ENCODE measurements at regions not wholly inside any gene's neighbourhood (a gene's known extent, or its start where the extent isn't known, plus 50 kb on each side); places are given as distances from the start of the nearest gene placed in this dataset.
"Not testable (repeated sequence)": the region's sequence is repeated elsewhere in the genome, so short reads cannot be mapped to it uniquely, and the experiment has no call there.

GRCh38 chr6:163706500-163707087, 292.1 kb downstream of the QKI start:
- H3K27me3 ChIP-seq: no peaks in the 10 kb centered on the region
- in situ Hi-C loops (cut with MboI; ENCODE audit: low pct_ligation_motif_present in 1 of 4, low pct_unique_long_range_greater_than_20kb in 1 of 4, low sequenced_read_pairs in 3 of 4): no loop called here
- TF ChIP-seq CTCF (IDR thresholded peaks at IDR 0.05): no peak
- TF ChIP-seq EP300 (IDR thresholded peaks at IDR 0.05; ENCODE audit: low read depth): no peak
- TF ChIP-seq POLR2A (IDR thresholded peaks at IDR 0.05): no peak
- no peak for TF ChIP-seq POLR2AphosphoS5 (IDR thresholded peaks at IDR 0.05)
- 78% methylated on average over 6 of the region's 6 CpGs; no CpG with 5 or more reads in 1 of the 2 donors for WGBS, 2 donors (ENCODE audit: low coverage in 1 of 2)
- H3K4me3 ChIP-seq: no peak overlapping the region
- no peak for DNase-seq
- intact Hi-C loops (cut with DNase I; ENCODE audit: low total_unique reads): no loop called here
- H3K27ac ChIP-seq: peak overlapping the region in 1 of 4 donors; percentile 61
- no peaks in the 10 kb centered on the region for H3K9me3 ChIP-seq
- peaks cover 0 to 27% (median 0%) of the 10 kb centered on the region in 4 donors for H3K4me1 ChIP-seq
- no peaks in the 10 kb centered on the region for H3K36me3 ChIP-seq

DNA sequence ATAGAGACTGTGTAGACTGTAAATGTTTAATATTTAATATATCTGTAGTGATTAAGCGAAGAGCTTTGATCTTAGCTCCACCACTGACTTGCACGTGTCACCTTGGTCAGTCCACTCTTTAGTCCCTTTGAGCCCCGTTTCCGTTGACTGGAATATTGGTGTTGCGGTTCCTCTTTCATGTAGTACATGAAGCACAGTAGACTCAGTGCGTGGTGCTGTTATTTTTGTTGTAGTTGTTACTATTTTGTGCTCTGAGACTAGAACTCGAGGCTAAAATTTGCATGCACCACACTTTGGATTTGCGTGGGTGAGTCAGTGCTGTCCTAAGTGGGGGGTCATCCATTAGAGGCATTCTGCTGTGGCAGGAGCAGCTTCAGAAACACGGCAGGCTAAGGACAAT, 291.4 kb downstream of the QKI start:
- Histone ChIP-seq H3K27ac (peak overlapping the region in 1 of 4 donors; percentile 0), H3K4me1 (peaks cover 0 to 21% (median 0%) of the 10 kb centered on the region in 4 donors), H3K36me3 (no peaks in the 10 kb centered on the region), H3K9me3 (no peaks in the 10 kb centered on the region), H3K27me3 (no peaks in the 10 kb centered on the region), H3K4me3 (no peak overlapping the region)
- in situ Hi-C loops (cut with MboI; ENCODE audit: low pct_ligation_motif_present in 1 of 4, low pct_unique_long_range_greater_than_20kb in 1 of 4, low sequenced_read_pairs in 3 of 4): no loop called here
- 69% methylated on average over 8 to 9 of the region's 9 CpGs for WGBS, 2 donors (ENCODE audit: low coverage in 1 of 2)
- DNase-seq: peak; percentile 44
- intact Hi-C loops (cut with DNase I; ENCODE audit: low total_unique reads): no loop called here
- TF ChIP-seq EP300 (IDR thresholded peaks at IDR 0.05; ENCODE audit: low read depth) (no peak), POLR2A (IDR thresholded peaks at IDR 0.05) (no peak), POLR2AphosphoS5 (IDR thresholded peaks at IDR 0.05) (no peak), CTCF (IDR thresholded peaks at IDR 0.05) (no peak)

DNA sequence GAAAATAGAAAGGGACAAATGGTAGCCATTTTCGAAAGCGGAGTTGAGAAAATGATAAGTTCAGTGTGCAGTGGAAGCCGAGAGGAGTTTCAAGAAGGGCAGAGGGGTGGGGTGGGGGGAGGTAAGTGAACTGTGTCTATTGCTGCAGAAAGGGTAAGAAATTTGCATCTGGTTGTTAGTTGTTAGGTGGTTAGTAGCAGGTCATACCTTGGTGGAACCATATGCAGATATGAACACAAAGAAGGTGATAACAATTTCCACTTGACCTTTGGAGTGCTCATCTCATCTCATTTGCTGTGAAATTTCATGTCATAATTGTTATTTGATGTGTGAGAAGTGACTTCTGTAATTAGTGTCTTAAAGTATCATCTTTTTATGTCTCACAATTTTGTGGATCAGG, 288.2 kb downstream of the QKI start:
- in situ Hi-C loops (cut with MboI; ENCODE audit: low pct_ligation_motif_present in 1 of 4, low pct_unique_long_range_greater_than_20kb in 1 of 4, low sequenced_read_pairs in 3 of 4) (no loop called here), intact Hi-C loops (cut with DNase I; ENCODE audit: low total_unique reads) (no loop called here)
- no peak overlapping the region for H3K27ac ChIP-seq
- no peak overlapping the region for H3K4me3 ChIP-seq
- DNase-seq: no peak
- peaks cover 0 to 7% (median 0%) of the 10 kb centered on the region in 4 donors for H3K4me1 ChIP-seq
- no peaks in the 10 kb centered on the region for H3K9me3 ChIP-seq
- WGBS, 2 donors (ENCODE audit: low coverage in 1 of 2): 90 to 95% methylated on average over 3 of the region's 3 CpGs
- no peaks in the 10 kb centered on the region for H3K36me3 ChIP-seq
- H3K27me3 ChIP-seq: no peaks in the 10 kb centered on the region
- no peak for TF ChIP-seq EP300 (IDR thresholded peaks at IDR 0.05; ENCODE audit: low read depth)
- TF ChIP-seq POLR2A (IDR thresholded peaks at IDR 0.05): no peak

- Histone ChIP-seq H3K9me3 (no peaks in the 10 kb centered on the region), H3K4me3 (no peak overlapping the region), H3K4me1 (no peaks in the 10 kb centered on the region), H3K27ac (no peak overlapping the region), H3K27me3 (no peaks in the 10 kb centered on the region), H3K36me3 (no peaks in the 10 kb centered on the region)
- WGBS, 2 donors (ENCODE audit: low coverage in 1 of 2): 81 to 89% methylated on average over 4 of the region's 4 CpGs
- in situ Hi-C loops (cut with MboI; ENCODE audit: low pct_ligation_motif_present in 1 of 4, low pct_unique_long_range_greater_than_20kb in 1 of 4, low sequenced_read_pairs in 3 of 4): no loop called here
- intact Hi-C loops (cut with DNase I; ENCODE audit: low total_unique reads): no loop called here
- DNase-seq: no peak
- TF ChIP-seq POLR2A (IDR thresholded peaks at IDR 0.05) (no peak), EP300 (IDR thresholded peaks at IDR 0.05; ENCODE audit: low read depth) (no peak), POLR2AphosphoS5 (IDR thresholded peaks at IDR 0.05) (no peak), CTCF (IDR thresholded peaks at IDR 0.05) (no peak)
Measured at GRCh38 chr6:163701762-163702161, 287.2 kb downstream of the QKI start.

DNA sequence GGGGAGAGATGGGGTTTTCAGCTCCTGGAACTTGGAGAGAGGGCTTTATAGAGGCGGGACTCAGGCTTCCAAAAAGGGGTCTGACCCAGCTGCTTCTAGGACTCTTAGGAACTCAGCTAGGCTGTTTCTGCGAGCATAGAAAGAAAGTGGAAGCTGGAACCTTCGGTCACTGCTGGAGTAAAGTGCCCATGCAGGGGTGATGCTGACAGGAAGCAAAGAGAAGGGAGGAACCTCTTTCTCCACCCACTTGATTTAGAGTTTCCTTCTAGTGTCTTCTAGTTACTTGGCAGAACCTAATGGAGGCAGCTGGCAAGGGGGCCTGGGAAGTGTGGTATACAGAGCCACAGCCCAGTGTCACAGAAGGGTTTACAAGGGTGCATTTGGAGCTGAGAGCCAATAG, 283.6 kb downstream of the QKI start:
- 84 to 86% methylated on average over 2 to 3 of the region's 3 CpGs for WGBS, 2 donors (ENCODE audit: low coverage in 1 of 2)
- Histone ChIP-seq H3K27ac (no peak overlapping the region), H3K9me3 (no peaks in the 10 kb centered on the region), H3K27me3 (no peaks in the 10 kb centered on the region), H3K4me3 (no peak overlapping the region), H3K36me3 (no peaks in the 10 kb centered on the region), H3K4me1 (no peaks in the 10 kb centered on the region)
- TF ChIP-seq EP300 (IDR thresholded peaks at IDR 0.05; ENCODE audit: low read depth): no peak
- TF ChIP-seq CTCF (IDR thresholded peaks at IDR 0.05): no peak
- TF ChIP-seq POLR2AphosphoS5 (IDR thresholded peaks at IDR 0.05): no peak
- TF ChIP-seq POLR2A (IDR thresholded peaks at IDR 0.05): no peak
- in situ Hi-C loops (cut with MboI; ENCODE audit: low pct_ligation_motif_present in 1 of 4, low pct_unique_long_range_greater_than_20kb in 1 of 4, low sequenced_read_pairs in 3 of 4) (no loop called here), intact Hi-C loops (cut with DNase I; ENCODE audit: low total_unique reads) (no loop called here)
- no peak for DNase-seq

DNA sequence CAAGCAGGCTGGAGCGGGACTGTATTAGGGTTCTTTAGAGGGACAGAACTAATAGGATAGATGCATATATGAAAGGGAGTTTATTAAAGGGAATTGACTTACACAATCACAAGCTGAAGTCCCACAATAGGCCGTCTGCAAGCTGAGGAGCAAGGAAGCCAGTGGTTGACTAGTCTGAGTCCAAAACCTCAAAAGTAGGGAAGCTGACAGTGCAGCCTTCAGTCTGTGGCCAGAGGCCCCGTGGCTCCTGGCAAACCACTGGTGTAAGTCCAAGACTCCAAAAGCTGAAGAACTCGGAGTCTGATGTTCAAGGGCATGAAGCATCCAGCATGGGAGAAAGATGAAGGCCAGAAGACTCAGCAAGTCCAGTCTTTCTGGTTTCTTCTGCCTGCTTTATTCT, 281.8 kb downstream of the QKI start:
- WGBS, 2 donors (ENCODE audit: low coverage in 1 of 2): 67 to 73% methylated on average over 1 to 4 of the region's 4 CpGs
- H3K4me1 ChIP-seq; H3K36me3 ChIP-seq; intact Hi-C loops (cut with DNase I; ENCODE audit: low total_unique reads); DNase-seq; in situ Hi-C loops (cut with MboI; ENCODE audit: low pct_ligation_motif_present in 1 of 4, low pct_unique_long_range_greater_than_20kb in 1 of 4, low sequenced_read_pairs in 3 of 4); H3K27me3 ChIP-seq; H3K9me3 ChIP-seq; H3K4me3 ChIP-seq; H3K27ac ChIP-seq: not testable (repeated sequence)
